NCI-H748 (cell line): ENCODE measurements at regions not wholly inside any gene's neighbourhood (a gene's known extent, or its start where the extent isn't known, plus 50 kb on each side); places are given as distances from the start of the nearest gene placed in this dataset.
"Not testable (repeated sequence)": the region's sequence is repeated elsewhere in the genome, so short reads cannot be mapped to it uniquely, and the experiment has no call there.

Source experiments
- DNase-seq: peaks from one replicate; lab custom pipeline; 2025; ENCODE audit not compliant: unreplicated experiment; lab: John Stamatoyannopoulos, UW

GRCh38 chr9:87195306-87195705 lies 248.0 kb upstream of the GAS1 start:
- no peak for DNase-seq

- no peak for DNase-seq
Observed at GRCh38 chr9:87197349-87198130, 250.2 kb upstream of the GAS1 start.

GRCh38 chr9:87198716-87199115 lies 251.4 kb upstream of the GAS1 start:
- DNase-seq = no peak

GRCh38 chr9:87199278-87199677 lies 252.0 kb upstream of the GAS1 start:
- no peak for DNase-seq

- no peak for DNase-seq
Observed at GRCh38 chr9:87199782-87200181, 252.5 kb upstream of the GAS1 start.

- no peak for DNase-seq
Observed at GRCh38 chr9:87201351-87201751, 254.0 kb upstream of the GAS1 start.

- DNase-seq = no peak
Observed at GRCh38 chr9:87206064-87206661, 258.9 kb upstream of the GAS1 start.

- not testable (repeated sequence) for DNase-seq
Observed at GRCh38 chr9:87210658-87211057, 263.4 kb upstream of the GAS1 start.

- no peak for DNase-seq
Observed at GRCh38 chr9:87211669-87212068, 264.4 kb upstream of the GAS1 start.

GRCh38 chr9:87212605-87213021 lies 265.3 kb upstream of the GAS1 start:
- DNase-seq = no peak

GRCh38 chr9:87213948-87214347 lies 266.6 kb upstream of the GAS1 start:
- no peak for DNase-seq

GRCh38 chr9:87214991-87215390 lies 267.7 kb upstream of the GAS1 start:
- no peak for DNase-seq

GRCh38 chr9:87216036-87216435 lies 268.7 kb upstream of the GAS1 start:
- DNase-seq = no peak

- DNase-seq = no peak
Observed at GRCh38 chr9:87216897-87217455, 269.7 kb upstream of the GAS1 start.

- no peak for DNase-seq
Observed at GRCh38 chr9:87223392-87224246, 274.0 kb upstream of the DAPK1 start.

- no peak for DNase-seq
Observed at GRCh38 chr9:87226896-87227295, 270.8 kb upstream of the DAPK1 start.

GRCh38 chr9:87227456-87227855 lies 270.2 kb upstream of the DAPK1 start:
- no peak for DNase-seq

- no peak for DNase-seq
Observed at GRCh38 chr9:87229108-87229507, 268.6 kb upstream of the DAPK1 start.

- DNase-seq = no peak
Observed at GRCh38 chr9:87233431-87233830, 264.2 kb upstream of the DAPK1 start.

GRCh38 chr9:87233899-87234455 lies 263.7 kb upstream of the DAPK1 start:
- DNase-seq = no peak

GRCh38 chr9:87234854-87235253 lies 262.8 kb upstream of the DAPK1 start:
- no peak for DNase-seq
